B cell (primary cell): ENCODE measurements at regions not wholly inside any gene's neighbourhood (a gene's known extent, or its start where the extent isn't known, plus 50 kb on each side); places are given as distances from the start of the nearest gene placed in this dataset.

Source experiments
- ATAC-seq: fragments of 200-7000 bp; cut with Tn5 transposase; one replicate; pipeline ENCODE4 v1.10.0; 2021; ENCODE audit warnings: low read depth, mild to moderate bottlenecking, moderate number of reproducible peaks, moderate library complexity
- CTCF ChIA-PET: fragments of 350-600 bp; sonication (Branson Sonifier 250); formaldehyde crosslinking; loops from one replicate; lab custom pipeline; 2021; ENCODE audit warnings: antibody characterized with exemption, inconsistent platforms; lab: Charles Lee
- POLR2A ChIA-PET: fragments of 350-600 bp; sonication (Branson Sonifier 250); formaldehyde crosslinking; loops from one replicate; lab custom pipeline; 2021; ENCODE audit warnings: antibody characterized with exemption; lab: Charles Lee
- DNase-seq: peaks from one replicate; pipeline ENCODE4 v3.0.0; 2013
- H2AFZ ChIP-seq: 2 replicates; pipeline ENCODE4 v1.6.1; 2012; ENCODE audit warnings: mild to moderate bottlenecking, low read depth, low read length; ENCODE audit not compliant: insufficient read depth, poor library complexity, severe bottlenecking
- H3K27ac ChIP-seq, 2 donors: 1 replicate in 1 of 2; 2 replicates in 1 of 2; pipeline ENCODE4 v1.5.1; 2012 to 2013; ENCODE audit warnings: low read length in 2 of 2, mild to moderate bottlenecking in 2 of 2, moderate library complexity in 1 of 2
- H3K27me3 ChIP-seq, 4 experiments: fragments of 200-600 bp in 1 of 4; sonication (generic) in 1 of 4; replicated peaks in 1 of 4; 1 replicate in 2 of 4; 2 replicates in 2 of 4; pipeline versions ENCODE4 v1.6.1 to v1.7.0; 2013 to 2016; ENCODE audit warnings: low read length in 3 of 4, mild to moderate bottlenecking in 2 of 4, mixed read lengths in 1 of 4, moderate library complexity in 1 of 4; ENCODE audit not compliant: insufficient read depth in 4 of 4, control insufficient read depth in 3 of 4; ENCODE audit errors: control extremely low read depth in 1 of 4
- H3K36me3 ChIP-seq, 2 experiments: replicated peaks in 1 of 2; 1 replicate in 1 of 2; 2 replicates in 1 of 2; pipeline versions ENCODE4 v1.6.1 to v1.7.1; 2013; ENCODE audit warnings: low read length in 1 of 2; ENCODE audit not compliant: insufficient read depth in 2 of 2, control insufficient read depth in 1 of 2; ENCODE audit errors: control extremely low read depth in 1 of 2, extremely low read depth in 1 of 2
- H3K4me1 ChIP-seq, 2 donors: fragments of 200-600 bp in 1 of 2; sonication (generic) in 1 of 2; 1 replicate in 1 of 2; 2 replicates in 1 of 2; pipeline versions ENCODE4 v1.5.1 to v1.6.1; 2013 to 2017; ENCODE audit warnings: low read length in 2 of 2; ENCODE audit not compliant: control insufficient read depth in 2 of 2, insufficient read depth in 2 of 2
- H3K4me2 ChIP-seq: replicated peaks from 2 replicates; pipeline ENCODE3; 2012; ENCODE audit warnings: mild to moderate bottlenecking, low read depth, low read length; ENCODE audit not compliant: poor library complexity, severe bottlenecking
- H3K4me3 ChIP-seq, 5 experiments: fragments of 200-600 bp in 1 of 5; sonication (generic) in 1 of 5; 1 replicate in 3 of 5; 2 replicates in 2 of 5; pipeline versions ENCODE4 v1.5.1 to v1.7.0; 2011 to 2016; ENCODE audit warnings: low read length in 4 of 5, mild to moderate bottlenecking in 4 of 5, low read depth in 2 of 5, control low read depth in 1 of 5, moderate library complexity in 1 of 5; ENCODE audit not compliant: insufficient read depth in 1 of 5; ENCODE audit errors: control extremely low read depth in 1 of 5, extremely low read depth in 1 of 5
- H3K79me2 ChIP-seq: fragments of 200-600 bp; sonication (generic); one replicate; pipeline ENCODE4 v1.6.0; 2016; ENCODE audit warnings: low read length; ENCODE audit not compliant: control insufficient read depth, insufficient read depth
- H3K9ac ChIP-seq: fragments of 200-600 bp; sonication (generic); 2 replicates; pipeline ENCODE4 v1.6.1; 2017; ENCODE audit warnings: mild to moderate bottlenecking, low read length, moderate library complexity
- H3K9me3 ChIP-seq, 3 donors: one replicate each; pipeline versions ENCODE4 v1.6.1 to v1.7.1; 2013; ENCODE audit warnings: low read length in 2 of 3; ENCODE audit not compliant: control insufficient read depth in 2 of 3, insufficient read depth in 1 of 3; ENCODE audit errors: control extremely low read depth in 1 of 3
- H4K20me1 ChIP-seq: 2 replicates; pipeline ENCODE4 v1.6.0; 2012; ENCODE audit warnings: mild to moderate bottlenecking, low read length; ENCODE audit not compliant: insufficient read depth, control insufficient read depth, poor library complexity, severe bottlenecking
- H3K27ac Mint-ChIP-seq: one replicate; pipeline ENCODE4 v1.8.0; 2021; ENCODE audit warnings: mixed read lengths
- H3K27me3 Mint-ChIP-seq: one replicate; pipeline ENCODE4 v1.8.0; 2021; ENCODE audit warnings: mixed read lengths
- H3K4me1 Mint-ChIP-seq: one replicate; pipeline ENCODE4 v1.8.0; 2021; ENCODE audit warnings: mixed read lengths
- H3K4me3 Mint-ChIP-seq: one replicate; pipeline ENCODE4 v1.8.0; 2021; ENCODE audit warnings: mixed read lengths
- H3K9me3 Mint-ChIP-seq: one replicate; pipeline ENCODE4 v1.8.0; 2022; ENCODE audit warnings: mixed read lengths; ENCODE audit not compliant: insufficient read depth
- EZH2 ChIP-seq: IDR thresholded peaks from 2 replicates; pipeline ENCODE4 v1.6.1; 2012; ENCODE audit warnings: borderline replicate concordance, low read depth, mild to moderate bottlenecking, moderate library complexity, low read length; ENCODE audit not compliant: insufficient read depth, poor library complexity, severe bottlenecking
- WGBS: methylation state at CpG from one replicate; pipeline ENCODE4 v1.1.5; 2013; ENCODE audit warnings: missing lambda C conversion rate; ENCODE audit not compliant: insufficient coverage; 5-methylcytosine and 5-hydroxymethylcytosine counted together
- intact Hi-C: fragments of 100-400 bp; cut with micrococcal nuclease; formaldehyde crosslinking; loops from one replicate; pipeline ENCODE4 v1.10.0; 2022
- TF ChIP-seq, protein P1 (sequence below): fragments of 200-600 bp; IDR thresholded peaks from one replicate; pipeline ENCODE4 v1.8.0; 2022; ENCODE audit warnings: antibody characterized with exemption, mild to moderate bottlenecking

DNA sequence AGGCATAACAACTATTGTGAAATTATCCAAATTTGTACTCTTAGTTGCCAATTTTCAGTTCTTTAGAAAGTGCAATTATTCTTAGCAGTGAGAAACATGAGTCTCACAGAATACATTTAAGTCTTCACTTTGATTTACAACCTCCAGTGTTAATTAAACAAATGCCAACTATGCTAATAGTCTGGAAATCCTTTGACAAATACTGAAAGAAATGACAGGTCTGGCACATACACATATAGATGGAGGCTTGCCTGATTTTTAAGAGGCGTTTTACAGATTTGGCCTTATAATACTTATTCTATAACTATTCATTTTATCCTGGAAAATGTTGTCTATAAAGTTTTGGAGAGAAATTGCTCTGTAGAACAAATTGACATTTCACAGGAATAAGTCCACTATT, 320.1 kb downstream of the TRIML1 start:
- no peak overlapping the region for H2AFZ ChIP-seq
- DNase-seq (no peak), ATAC-seq (no peak)
- peaks cover 0 to 17% (median 1%) of the 10 kb centered on the region in 3 donors for H3K9me3 ChIP-seq
- Mint-ChIP-seq H3K27ac (no peak overlapping the region), H3K4me1 (no peaks in the 10 kb centered on the region), H3K4me3 (no peak overlapping the region), H3K9me3 (peaks cover 8% of the 10 kb centered on the region), H3K27me3 (no peaks in the 10 kb centered on the region)
- H3K36me3 ChIP-seq = no peaks in the 10 kb centered on the region
- WGBS = no CpG with 5 or more reads among the region's 1 CpG
- ChIA-PET CTCF (no interaction called here), POLR2A (no interaction called here)
- H3K4me1 ChIP-seq = no peaks in the 10 kb centered on the region
- intact Hi-C loops = no loop called here
- no peak for TF ChIP-seq EZH2
- no peak overlapping the region for H3K9ac ChIP-seq
- no peak overlapping the region for H3K27ac ChIP-seq
- no peak overlapping the region for H3K4me2 ChIP-seq
- H4K20me1 ChIP-seq = no peaks in the 10 kb centered on the region
- H3K4me3 ChIP-seq = no peak overlapping the region
- no peaks in the 10 kb centered on the region for H3K27me3 ChIP-seq
- H3K79me2 ChIP-seq = no peaks in the 10 kb centered on the region

DNA sequence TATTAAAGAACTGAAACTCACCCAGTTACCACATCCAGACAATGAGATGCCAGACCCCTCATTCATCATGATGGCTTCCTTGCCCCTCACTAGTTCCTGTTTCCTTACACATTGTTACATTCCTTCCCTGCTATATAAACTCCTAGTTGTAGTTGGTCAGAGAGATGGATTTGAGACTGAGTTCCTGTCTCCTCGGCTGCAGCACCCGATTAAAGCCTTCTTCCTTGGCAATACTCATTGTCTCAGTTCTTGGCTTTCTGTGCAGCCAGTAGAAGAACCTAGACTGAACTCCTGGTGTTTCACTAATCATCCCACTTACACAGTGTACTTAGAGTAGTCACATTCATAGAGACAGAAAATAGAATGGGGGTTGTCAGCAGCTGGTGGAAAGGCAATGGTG, 324.7 kb downstream of the TRIML1 start:
- Histone ChIP-seq H3K79me2 (no peaks in the 10 kb centered on the region), H2AFZ (no peak overlapping the region), H3K9ac (no peak overlapping the region), H3K4me2 (no peak overlapping the region), H3K4me1 (no peaks in the 10 kb centered on the region), H3K27ac (no peak overlapping the region), H3K9me3 (peaks cover 0 to 2% (median 0%) of the 10 kb centered on the region in 3 donors), H3K36me3 (no peaks in the 10 kb centered on the region), H3K4me3 (no peak overlapping the region), H3K27me3 (no peaks in the 10 kb centered on the region), H4K20me1 (no peaks in the 10 kb centered on the region)
- CTCF ChIA-PET = no interaction called here
- TF ChIP-seq, protein P1, sequence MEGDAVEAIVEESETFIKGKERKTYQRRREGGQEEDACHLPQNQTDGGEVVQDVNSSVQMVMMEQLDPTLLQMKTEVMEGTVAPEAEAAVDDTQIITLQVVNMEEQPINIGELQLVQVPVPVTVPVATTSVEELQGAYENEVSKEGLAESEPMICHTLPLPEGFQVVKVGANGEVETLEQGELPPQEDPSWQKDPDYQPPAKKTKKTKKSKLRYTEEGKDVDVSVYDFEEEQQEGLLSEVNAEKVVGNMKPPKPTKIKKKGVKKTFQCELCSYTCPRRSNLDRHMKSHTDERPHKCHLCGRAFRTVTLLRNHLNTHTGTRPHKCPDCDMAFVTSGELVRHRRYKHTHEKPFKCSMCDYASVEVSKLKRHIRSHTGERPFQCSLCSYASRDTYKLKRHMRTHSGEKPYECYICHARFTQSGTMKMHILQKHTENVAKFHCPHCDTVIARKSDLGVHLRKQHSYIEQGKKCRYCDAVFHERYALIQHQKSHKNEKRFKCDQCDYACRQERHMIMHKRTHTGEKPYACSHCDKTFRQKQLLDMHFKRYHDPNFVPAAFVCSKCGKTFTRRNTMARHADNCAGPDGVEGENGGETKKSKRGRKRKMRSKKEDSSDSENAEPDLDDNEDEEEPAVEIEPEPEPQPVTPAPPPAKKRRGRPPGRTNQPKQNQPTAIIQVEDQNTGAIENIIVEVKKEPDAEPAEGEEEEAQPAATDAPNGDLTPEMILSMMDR = no peak
- TF ChIP-seq EZH2 = no peak
- no CpG with 5 or more reads among the region's 2 CpGs for WGBS
- no peak overlapping the region for H3K27ac Mint-ChIP-seq
- no peaks in the 10 kb centered on the region for H3K27me3 Mint-ChIP-seq
- no peaks in the 10 kb centered on the region for H3K4me1 Mint-ChIP-seq
- intact Hi-C loops = no loop called here
- peaks cover 8% of the 10 kb centered on the region for H3K9me3 Mint-ChIP-seq
- no peak for ATAC-seq
- DNase-seq = no peak
- no peak overlapping the region for H3K4me3 Mint-ChIP-seq
- POLR2A ChIA-PET = no interaction called here
